Common myeloid progenitor, CD34-positive (primary cell): ENCODE measurements at regions not wholly inside any gene's neighbourhood (a gene's known extent, or its start where the extent isn't known, plus 50 kb on each side); places are given as distances from the start of the nearest gene placed in this dataset.

Experiments
- CTCF ChIA-PET: fragments of 350-600 bp; sonication (Branson Sonifier 250); formaldehyde crosslinking; loops from one replicate; lab custom pipeline; 2021; ENCODE audit warnings: antibody characterized with exemption; lab: Charles Lee
- POLR2A ChIA-PET: fragments of 350-600 bp; sonication (Branson Sonifier 250); formaldehyde crosslinking; loops from one replicate; lab custom pipeline; 2021; ENCODE audit warnings: antibody characterized with exemption; lab: Charles Lee
- DNase-seq, 3 donors: peaks; one replicate each; pipeline versions ENCODE4 v3.0.0 to v3.0.0-alpha.2; 2013
- H3K27ac ChIP-seq, 2 experiments: 1 replicate in 1 of 2; 2 replicates in 1 of 2; pipeline ENCODE4 v1.7.0; 2013; ENCODE audit warnings: inconsistent platforms in 2 of 2, low read length in 2 of 2, mild to moderate bottlenecking in 2 of 2, low read depth in 1 of 2, moderate library complexity in 1 of 2; ENCODE audit not compliant: severe bottlenecking in 2 of 2, insufficient read depth in 1 of 2, poor library complexity in 1 of 2
- H3K27me3 ChIP-seq, 5 experiments: replicated peaks in 2 of 5; 1 replicate in 3 of 5; 2 replicates in 2 of 5; pipeline versions ENCODE4 v1.6.1 to v1.7.0; 2013; ENCODE audit warnings: low read length in 4 of 5, mild to moderate bottlenecking in 2 of 5, moderate library complexity in 2 of 5, inconsistent platforms in 1 of 5; ENCODE audit not compliant: insufficient read depth in 5 of 5, control insufficient read depth in 4 of 5
- H3K36me3 ChIP-seq, 4 experiments: 1 replicate in 2 of 4; 2 replicates in 2 of 4; pipeline versions ENCODE4 v1.6.1 to v1.7.0; 2013; ENCODE audit warnings: low read length in 3 of 4, control low read depth in 1 of 4, mild to moderate bottlenecking in 1 of 4; ENCODE audit not compliant: control insufficient read depth in 4 of 4, insufficient read depth in 4 of 4
- H3K4me1 ChIP-seq, 4 experiments: 1 replicate in 3 of 4; 2 replicates in 1 of 4; pipeline versions ENCODE4 v1.6.1 to v1.7.1; 2013; ENCODE audit warnings: low read length in 3 of 4, mild to moderate bottlenecking in 3 of 4, control low read depth in 1 of 4, inconsistent platforms in 1 of 4, moderate library complexity in 1 of 4; ENCODE audit not compliant: control insufficient read depth in 4 of 4, insufficient read depth in 4 of 4; ENCODE audit errors: control extremely low read depth in 1 of 4
- H3K4me3 ChIP-seq, 7 experiments: 1 replicate in 4 of 7; 2 replicates in 3 of 7; pipeline versions ENCODE4 v1.5.1 to v1.7.0; 2013; ENCODE audit warnings: mild to moderate bottlenecking in 7 of 7, low read length in 6 of 7, moderate library complexity in 6 of 7, inconsistent platforms in 2 of 7, low read depth in 2 of 7, control low read depth in 1 of 7; ENCODE audit not compliant: insufficient read depth in 4 of 7, control insufficient read depth in 1 of 7; ENCODE audit errors: extremely low read depth in 1 of 7
- H3K9me3 ChIP-seq, 5 experiments: 1 replicate in 4 of 5; 2 replicates in 1 of 5; pipeline versions ENCODE4 v1.6.1 to v1.7.1; 2013; ENCODE audit warnings: low read length in 4 of 5, mild to moderate bottlenecking in 2 of 5, inconsistent platforms in 1 of 5, low read depth in 1 of 5, moderate library complexity in 1 of 5; ENCODE audit not compliant: control insufficient read depth in 4 of 5, insufficient read depth in 2 of 5; ENCODE audit errors: control extremely low read depth in 1 of 5
- WGBS: methylation state at CpG from one replicate; pipeline ENCODE4 v1.1.5; 2013; ENCODE audit not compliant: insufficient coverage; 5-methylcytosine and 5-hydroxymethylcytosine counted together

DNA sequence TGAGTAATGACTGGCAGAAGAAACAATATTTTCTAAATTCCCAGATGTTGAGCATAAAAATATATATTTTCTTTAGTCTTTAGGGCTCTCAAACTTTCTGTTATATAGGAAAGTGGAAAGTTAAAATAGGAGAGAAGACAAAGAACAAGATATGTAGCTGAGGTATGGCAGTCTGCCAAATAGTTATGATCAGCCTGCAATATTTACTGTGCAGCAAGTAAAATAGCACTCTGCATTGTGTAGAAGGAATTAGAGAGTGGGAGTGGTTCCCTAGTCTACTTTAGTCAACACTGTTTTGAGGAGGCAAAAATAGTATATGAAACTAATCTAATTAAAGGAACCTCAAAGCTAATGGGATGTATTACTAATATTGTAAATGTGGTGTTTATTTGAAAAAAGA is 978.1 kb upstream of the ALCAM start:
- POLR2A ChIA-PET, result no interaction called here
- Histone ChIP-seq H3K27ac (no peak overlapping the region), H3K36me3 (no peaks in the 10 kb centered on the region), H3K4me3 (no peak overlapping the region), H3K9me3 (no peaks in the 10 kb centered on the region), H3K27me3 (no peaks in the 10 kb centered on the region), H3K4me1 (no peaks in the 10 kb centered on the region)
- DNase-seq, result no peak
- CTCF ChIA-PET, result no interaction called here

DNA sequence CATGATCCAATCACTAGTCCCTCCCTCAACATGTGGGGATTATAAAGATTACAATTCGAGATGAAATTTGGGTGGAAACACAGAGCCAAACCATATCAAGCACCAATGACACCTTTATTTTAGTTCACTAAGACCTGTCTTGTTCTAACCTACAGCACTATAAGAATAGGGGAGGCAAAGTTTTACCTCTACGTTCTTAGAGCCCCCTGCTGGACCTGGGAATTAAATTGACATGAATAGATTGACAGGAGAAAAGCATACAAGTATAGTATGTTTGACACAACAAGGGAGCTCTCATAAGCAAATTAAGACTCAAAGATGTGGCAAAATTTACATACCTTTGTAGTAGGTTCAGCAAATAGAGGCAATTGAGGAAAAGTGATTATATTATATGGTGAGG is 974.4 kb upstream of the ALCAM start:
- Histone ChIP-seq H3K36me3 (no peaks in the 10 kb centered on the region), H3K9me3 (no peaks in the 10 kb centered on the region), H3K4me3 (no peak overlapping the region), H3K27ac (no peak overlapping the region), H3K27me3 (no peaks in the 10 kb centered on the region), H3K4me1 (no peaks in the 10 kb centered on the region)
- no CpG with 5 or more reads among the region's 2 CpGs for WGBS
- DNase-seq, result no peak
- ChIA-PET CTCF (no interaction called here), POLR2A (no interaction called here)

DNA sequence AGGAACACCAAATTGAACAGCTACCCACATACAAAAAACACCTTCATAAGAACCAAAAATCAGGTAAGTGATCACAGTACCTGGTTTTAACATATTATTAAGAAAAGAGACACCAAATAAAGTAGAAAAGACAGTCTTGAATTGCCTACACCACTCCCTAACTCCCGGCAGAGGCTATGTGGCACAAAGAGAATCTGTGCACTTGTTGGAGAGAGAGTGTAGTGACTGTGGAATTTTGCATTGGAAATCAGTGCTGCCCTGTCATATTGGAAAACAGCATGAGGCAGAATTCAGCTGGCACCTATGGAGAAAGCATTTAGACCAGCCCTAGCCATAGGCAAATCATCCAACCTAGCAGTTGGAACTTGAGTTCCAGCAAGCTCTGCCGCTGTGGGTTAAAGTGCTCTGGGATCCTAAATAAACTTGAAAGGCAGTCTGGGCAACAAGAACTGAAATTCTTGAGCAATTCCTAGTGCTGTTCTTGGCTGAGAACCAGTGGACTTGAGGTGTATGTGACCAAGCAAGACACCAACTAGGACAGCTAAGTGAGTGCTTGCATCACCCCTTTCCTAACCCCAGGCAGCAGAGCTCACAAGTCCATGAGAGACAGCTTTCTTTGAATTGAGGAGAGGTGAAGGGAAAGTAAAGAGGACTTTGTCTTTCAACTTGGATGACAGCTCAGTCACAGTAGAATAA is 969.6 kb upstream of the ALCAM start:
- H3K4me1 ChIP-seq, result no peaks in the 10 kb centered on the region
- no peaks in the 10 kb centered on the region for H3K9me3 ChIP-seq
- no peaks in the 10 kb centered on the region for H3K27me3 ChIP-seq
- DNase-seq, result no peak
- CTCF ChIA-PET, result no interaction called here
- no peak overlapping the region for H3K4me3 ChIP-seq
- H3K36me3 ChIP-seq, result no peaks in the 10 kb centered on the region
- POLR2A ChIA-PET, result no interaction called here
- no peak overlapping the region for H3K27ac ChIP-seq
- 100% methylated on average over 1 of the region's 2 CpGs for WGBS

DNA sequence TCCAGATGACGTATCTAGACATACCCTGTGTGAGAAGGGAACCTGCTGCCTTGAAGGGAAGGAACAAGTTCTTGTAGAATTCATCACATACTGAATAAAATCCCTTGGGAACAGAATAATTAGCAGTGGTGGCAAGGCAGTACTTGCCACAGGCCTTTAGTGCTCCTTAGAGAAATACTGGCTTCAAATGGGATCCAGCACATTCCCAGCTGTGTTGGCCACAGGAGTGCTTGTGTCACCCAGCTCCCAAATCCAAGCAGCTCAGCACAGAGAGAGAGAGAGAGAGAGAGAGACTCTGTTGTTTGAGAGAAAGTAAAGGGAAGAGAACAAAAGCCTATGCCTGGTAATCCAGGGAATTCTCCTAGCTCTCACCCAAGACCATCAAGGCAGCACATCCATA is 969.0 kb upstream of the ALCAM start:
- H3K9me3 ChIP-seq, result no peaks in the 10 kb centered on the region
- WGBS, result 100% methylated on average over 1 of the region's 1 CpG
- H3K27me3 ChIP-seq, result no peaks in the 10 kb centered on the region
- no peaks in the 10 kb centered on the region for H3K36me3 ChIP-seq
- POLR2A ChIA-PET, result no interaction called here
- CTCF ChIA-PET, result no interaction called here
- H3K27ac ChIP-seq, result no peak overlapping the region
- no peak for DNase-seq
- H3K4me3 ChIP-seq, result no peak overlapping the region
- no peaks in the 10 kb centered on the region for H3K4me1 ChIP-seq

DNA sequence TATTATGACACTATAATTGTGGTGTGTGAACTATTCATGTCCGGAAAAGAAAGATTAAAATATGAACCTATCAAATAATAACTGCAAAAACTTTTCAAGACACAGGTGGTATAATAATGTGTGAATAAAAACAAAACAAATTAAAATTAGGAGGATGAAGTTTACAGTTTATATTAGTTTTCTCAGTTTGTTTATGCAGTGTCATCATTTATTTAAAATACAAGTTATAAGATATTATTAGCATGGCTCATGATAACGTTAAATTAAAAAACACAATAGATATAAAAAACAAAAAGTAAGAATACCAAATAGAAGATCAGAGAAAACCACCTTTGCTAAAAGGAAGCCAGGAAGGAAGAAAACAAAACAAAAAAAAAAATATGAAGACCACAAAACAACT is 963.8 kb upstream of the ALCAM start:
- DNase-seq, result no peak
- ChIA-PET POLR2A (no interaction called here), CTCF (no interaction called here)
- WGBS, result no CpG with 5 or more reads among the region's 2 CpGs
- no peak overlapping the region for H3K27ac ChIP-seq
- no peaks in the 10 kb centered on the region for H3K9me3 ChIP-seq
- no peaks in the 10 kb centered on the region for H3K4me1 ChIP-seq
- H3K36me3 ChIP-seq, result no peaks in the 10 kb centered on the region
- H3K27me3 ChIP-seq, result no peaks in the 10 kb centered on the region
- no peak overlapping the region for H3K4me3 ChIP-seq

DNA sequence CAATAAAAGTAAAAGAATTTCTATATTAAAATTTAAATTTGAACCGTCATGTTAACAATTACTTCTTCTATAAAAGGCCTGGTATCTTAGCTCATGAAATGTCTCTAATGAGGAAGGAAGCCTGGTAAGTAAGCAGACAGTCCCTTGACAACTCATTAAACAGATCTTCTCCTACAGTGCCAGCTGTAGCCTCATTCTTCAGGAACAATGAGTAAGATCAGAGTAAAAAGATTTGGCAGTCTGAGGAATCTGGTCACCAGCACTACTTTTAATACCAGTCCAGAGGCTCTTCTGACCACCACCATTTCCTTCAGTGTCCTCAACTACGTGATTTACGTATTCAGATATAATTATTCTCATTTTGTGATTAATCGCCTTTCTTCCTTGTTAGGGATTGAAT is 955.0 kb upstream of the ALCAM start:
- no CpG with 5 or more reads among the region's 4 CpGs for WGBS
- H3K27me3 ChIP-seq, result no peaks in the 10 kb centered on the region
- H3K27ac ChIP-seq, result no peak overlapping the region
- no peaks in the 10 kb centered on the region for H3K4me1 ChIP-seq
- DNase-seq, result no peak
- H3K4me3 ChIP-seq, result no peak overlapping the region
- H3K9me3 ChIP-seq, result no peaks in the 10 kb centered on the region
- H3K36me3 ChIP-seq, result no peaks in the 10 kb centered on the region
- CTCF ChIA-PET, result no interaction called here
- POLR2A ChIA-PET, result no interaction called here

DNA sequence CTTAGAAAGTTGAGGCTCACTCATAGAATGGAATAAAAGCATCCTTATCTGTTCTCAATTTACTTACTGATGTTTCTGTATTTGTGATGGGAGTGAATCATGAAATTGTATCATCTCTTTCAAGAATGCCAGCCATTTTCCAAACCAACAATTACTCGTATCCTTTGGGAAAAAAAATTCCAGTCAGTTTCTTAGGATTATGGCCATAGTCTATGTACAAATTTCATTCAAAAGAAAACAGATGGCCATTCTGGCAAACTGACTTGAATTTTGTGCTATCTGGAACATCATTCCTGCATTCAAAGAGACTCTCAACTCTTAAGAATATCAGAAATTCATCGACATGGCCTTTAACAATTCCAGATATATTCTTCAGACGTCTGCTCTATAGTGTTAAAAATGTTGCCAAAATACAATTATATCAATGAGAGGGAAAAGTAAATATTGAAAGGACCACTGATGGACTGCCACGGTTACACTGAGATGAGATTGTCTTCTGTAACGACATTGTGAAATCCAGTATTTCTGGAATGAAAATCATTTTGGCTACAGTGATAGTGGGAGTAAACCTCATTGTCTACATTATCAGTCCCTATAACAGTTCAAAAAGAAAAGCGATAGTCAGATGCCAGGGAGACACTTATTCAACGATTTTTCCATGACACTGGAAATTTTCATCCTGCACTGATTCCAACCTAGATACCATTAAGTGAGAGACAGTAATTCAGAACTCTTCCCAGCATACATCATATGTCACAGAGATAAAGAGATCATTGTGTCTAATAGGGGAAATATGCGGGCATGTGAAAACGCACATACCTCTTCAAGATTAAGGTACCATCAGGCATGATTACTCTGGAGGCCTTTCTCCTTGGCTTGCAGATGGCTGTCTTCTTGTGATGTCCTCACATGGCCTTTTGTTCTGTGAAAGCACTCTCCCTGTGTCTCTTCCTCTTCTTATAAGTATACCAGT is 953.8 kb upstream of the ALCAM start:
- CTCF ChIA-PET, result no interaction called here
- no peak overlapping the region for H3K4me3 ChIP-seq
- POLR2A ChIA-PET, result no interaction called here
- DNase-seq, result no peak
- H3K36me3 ChIP-seq, result no peaks in the 10 kb centered on the region
- H3K4me1 ChIP-seq, result no peaks in the 10 kb centered on the region
- no peak overlapping the region for H3K27ac ChIP-seq
- WGBS, result 100% methylated on average over 4 of the region's 9 CpGs
- no peaks in the 10 kb centered on the region for H3K9me3 ChIP-seq
- no peaks in the 10 kb centered on the region for H3K27me3 ChIP-seq
